PC-9 (cell line): ENCODE measurements at regions not wholly inside any gene's neighbourhood (a gene's known extent, or its start where the extent isn't known, plus 50 kb on each side); places are given as distances from the start of the nearest gene placed in this dataset.

ENCODE experiments used
- BruUV-seq: library from RNA; stranded (reverse); fragments of 400-500 nt; replicated peaks from 2 replicates; lab custom pipeline; 2021; lab: Mats Ljungman, UMichigan
- CTCF ChIA-PET: fragments of 300-600 bp; sonication (Branson Sonifier 250); formaldehyde crosslinking; loops from one replicate; lab custom pipeline; 2022; ENCODE audit warnings: antibody characterized with exemption; lab: Charles Lee
- POLR2A ChIA-PET: fragments of 300-600 bp; sonication (Branson Sonifier 250); formaldehyde crosslinking; loops from one replicate; lab custom pipeline; 2022; ENCODE audit warnings: antibody characterized with exemption; ENCODE audit not compliant: unreplicated experiment; lab: Charles Lee
- DNase-seq, 2 experiments: peaks; one replicate each; pipeline versions ENCODE4 v3.0.0 to v3.0.0-alpha.2; 2015 to 2022; ENCODE audit warnings: mixed read lengths in 1 of 2
- H2AFZ ChIP-seq: fragments of 200-600 bp; sonication (generic); 2 replicates; pipeline ENCODE4 v1.8.1; 2017; ENCODE audit warnings: antibody characterized with exemption
- H3F3A ChIP-seq: fragments of 200-600 bp; sonication (generic); 2 replicates; pipeline ENCODE4 v1.8.1; 2017; ENCODE audit warnings: antibody characterized with exemption, mild to moderate bottlenecking, low read depth; ENCODE audit not compliant: insufficient read depth
- H3K27ac ChIP-seq: fragments of 200-600 bp; sonication (generic); 2 replicates; pipeline ENCODE4 v1.6.1; 2016; ENCODE audit warnings: mixed run types
- H3K27me3 ChIP-seq: fragments of 200-600 bp; sonication (generic); 2 replicates; pipeline ENCODE4 v1.6.1; 2016; ENCODE audit warnings: low read depth, mixed run types; ENCODE audit not compliant: insufficient read depth
- H3K36me3 ChIP-seq: fragments of 200-600 bp; sonication (generic); 2 replicates; pipeline ENCODE4 v1.6.1; 2016; ENCODE audit warnings: low read depth, mixed run types
- H3K4me1 ChIP-seq: fragments of 200-600 bp; sonication (generic); replicated peaks from 2 replicates; pipeline ENCODE4 v1.6.1; 2016; ENCODE audit warnings: mixed run types; ENCODE audit not compliant: insufficient read depth
- H3K4me2 ChIP-seq: fragments of 200-600 bp; sonication (generic); 2 replicates; pipeline ENCODE4 v1.6.1; 2017; ENCODE audit warnings: mixed run types
- H3K4me3 ChIP-seq: fragments of 200-600 bp; sonication (generic); 2 replicates; pipeline ENCODE4 v1.6.1; 2016; ENCODE audit warnings: mixed run types
- H3K79me2 ChIP-seq: fragments of 200-600 bp; sonication (generic); 2 replicates; pipeline ENCODE4 v1.6.1; 2017; ENCODE audit warnings: low read depth, mixed run types
- H3K9me2 ChIP-seq: fragments of 200-600 bp; sonication (generic); 2 replicates; pipeline ENCODE4 v1.8.1; 2017; ENCODE audit warnings: mild to moderate bottlenecking; ENCODE audit not compliant: insufficient read depth
- H3K9me3 ChIP-seq: fragments of 200-600 bp; sonication (generic); 2 replicates; pipeline ENCODE4 v1.8.1; 2016; ENCODE audit warnings: low read depth; ENCODE audit not compliant: insufficient read depth
- H4K20me1 ChIP-seq: fragments of 200-600 bp; sonication (generic); 2 replicates; pipeline ENCODE4 v1.8.1; 2017; ENCODE audit not compliant: insufficient read depth
- EZH2 ChIP-seq: fragments of 200-600 bp; sonication (generic); IDR thresholded peaks from 2 replicates; pipeline ENCODE4 v1.8.0; 2017; ENCODE audit warnings: antibody characterized with exemption, low read depth
- intact Hi-C: fragments of 100-400 bp; cut with micrococcal nuclease; formaldehyde crosslinking; loops from one replicate; pipeline ENCODE4 v1.10.0; 2022; ENCODE audit not compliant: unreplicated experiment
- TF ChIP-seq, protein P1 (sequence below): fragments of 200-600 bp; sonication (generic); conservative IDR thresholded peaks from 2 replicates; pipeline ENCODE4 v1.6.1; 2017; ENCODE audit warnings: mixed run types, antibody characterized with exemption, mild to moderate bottlenecking, moderate library complexity

DNA sequence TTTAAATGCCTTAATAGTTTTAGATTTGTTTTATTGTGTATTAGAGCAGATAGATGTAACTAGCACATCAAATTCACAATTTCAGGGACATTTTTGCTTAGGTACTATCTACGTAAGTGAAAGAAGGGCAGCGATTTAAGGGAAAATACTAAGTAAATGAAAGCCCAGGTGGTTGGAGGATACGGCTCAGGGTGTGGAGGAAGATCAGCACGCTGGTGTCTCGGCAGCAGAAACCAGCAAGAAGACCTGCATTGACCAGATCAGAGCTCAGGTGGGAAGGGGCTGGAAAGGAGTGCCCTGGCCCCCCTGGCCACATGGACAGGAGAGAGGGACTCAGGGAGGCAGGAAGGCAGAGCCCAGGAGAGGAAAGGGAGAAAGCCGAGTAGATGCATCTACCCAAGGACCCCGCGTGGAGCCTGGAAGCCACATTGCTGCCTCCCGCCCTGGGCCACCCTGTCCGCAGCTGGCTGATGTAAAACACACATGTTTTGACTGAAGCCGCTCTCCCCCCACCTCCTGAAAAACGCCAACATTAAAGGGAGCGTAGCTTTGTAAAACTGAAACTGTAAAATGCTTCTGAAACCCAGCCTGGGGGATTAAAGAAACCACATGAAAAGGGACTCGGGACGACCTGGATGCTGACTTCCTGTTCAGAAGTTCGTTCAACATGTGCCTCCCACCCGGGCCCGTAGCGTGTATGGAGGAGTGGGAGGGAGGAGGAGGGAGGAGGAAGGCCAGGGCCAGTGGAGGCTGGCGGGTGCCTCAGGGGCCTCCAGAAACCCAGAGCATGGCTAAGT lies 72.6 kb upstream of the TARDBP start:
- Histone ChIP-seq H3K4me3 (no peak overlapping the region), H3K9me3 (no peaks in the 10 kb centered on the region), H3K4me1 (no peaks in the 10 kb centered on the region), H3F3A (peaks cover 3% of the 10 kb centered on the region; the same call in 1 of the 2 replicates), H3K4me2 (no peak overlapping the region), H3K27ac (no peak overlapping the region), H3K9me2 (no peaks in the 10 kb centered on the region), H3K36me3 (no peaks in the 10 kb centered on the region), H3K79me2 (no peaks in the 10 kb centered on the region), H2AFZ (no peak overlapping the region), H4K20me1 (no peaks in the 10 kb centered on the region), H3K27me3 (no peaks in the 10 kb centered on the region)
- POLR2A ChIA-PET, result no interaction called here
- CTCF ChIA-PET, result no interaction called here
- BruUV-seq, result no TSS peak
- intact Hi-C loops, result loop anchor here (5.0 kb wide), 1 partner anchor 428 kb away; no protein-coding TSS in a partner anchor
- no peak for DNase-seq
- no peak for TF ChIP-seq EZH2
- TF ChIP-seq, protein P1, sequence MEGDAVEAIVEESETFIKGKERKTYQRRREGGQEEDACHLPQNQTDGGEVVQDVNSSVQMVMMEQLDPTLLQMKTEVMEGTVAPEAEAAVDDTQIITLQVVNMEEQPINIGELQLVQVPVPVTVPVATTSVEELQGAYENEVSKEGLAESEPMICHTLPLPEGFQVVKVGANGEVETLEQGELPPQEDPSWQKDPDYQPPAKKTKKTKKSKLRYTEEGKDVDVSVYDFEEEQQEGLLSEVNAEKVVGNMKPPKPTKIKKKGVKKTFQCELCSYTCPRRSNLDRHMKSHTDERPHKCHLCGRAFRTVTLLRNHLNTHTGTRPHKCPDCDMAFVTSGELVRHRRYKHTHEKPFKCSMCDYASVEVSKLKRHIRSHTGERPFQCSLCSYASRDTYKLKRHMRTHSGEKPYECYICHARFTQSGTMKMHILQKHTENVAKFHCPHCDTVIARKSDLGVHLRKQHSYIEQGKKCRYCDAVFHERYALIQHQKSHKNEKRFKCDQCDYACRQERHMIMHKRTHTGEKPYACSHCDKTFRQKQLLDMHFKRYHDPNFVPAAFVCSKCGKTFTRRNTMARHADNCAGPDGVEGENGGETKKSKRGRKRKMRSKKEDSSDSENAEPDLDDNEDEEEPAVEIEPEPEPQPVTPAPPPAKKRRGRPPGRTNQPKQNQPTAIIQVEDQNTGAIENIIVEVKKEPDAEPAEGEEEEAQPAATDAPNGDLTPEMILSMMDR, result no peak

DNA sequence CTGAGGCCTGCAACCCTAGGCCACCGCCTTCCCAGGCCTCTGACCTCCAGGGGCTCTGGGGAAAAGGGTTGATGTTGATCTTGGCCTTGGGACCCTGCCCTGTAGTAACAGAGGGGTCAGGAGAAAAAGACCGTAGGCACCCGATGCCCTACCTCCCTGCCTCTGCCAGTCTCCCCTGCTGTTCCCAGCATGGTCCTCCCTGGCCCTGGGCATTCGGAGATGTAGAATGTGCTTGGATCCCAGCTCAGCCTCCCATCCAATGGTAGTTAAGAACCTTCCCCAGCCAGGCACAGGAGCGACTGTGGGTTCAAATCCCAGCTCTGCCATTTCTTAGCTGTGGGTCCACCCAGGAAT lies 72.0 kb upstream of the TARDBP start:
- no peak overlapping the region for H3K4me3 ChIP-seq
- no peaks in the 10 kb centered on the region for H3K27me3 ChIP-seq
- H3K27ac ChIP-seq, result no peak overlapping the region
- no peak overlapping the region for H2AFZ ChIP-seq
- peaks cover 3% of the 10 kb centered on the region; the same call in 1 of the 2 replicates for H3F3A ChIP-seq
- DNase-seq, result no peak
- H3K4me1 ChIP-seq, result no peaks in the 10 kb centered on the region
- intact Hi-C loops, result loop anchor here (5.0 kb wide), 1 partner anchor 428 kb away; no protein-coding TSS in a partner anchor
- H4K20me1 ChIP-seq, result no peaks in the 10 kb centered on the region
- TF ChIP-seq EZH2, result no peak
- TF ChIP-seq, protein P1, result no peak
- no peaks in the 10 kb centered on the region for H3K36me3 ChIP-seq
- BruUV-seq, result no TSS peak
- no peak overlapping the region for H3K4me2 ChIP-seq
- CTCF ChIA-PET, result no interaction called here
- H3K9me3 ChIP-seq, result no peaks in the 10 kb centered on the region
- no peaks in the 10 kb centered on the region for H3K9me2 ChIP-seq
- H3K79me2 ChIP-seq, result no peaks in the 10 kb centered on the region
- POLR2A ChIA-PET, result no interaction called here

DNA sequence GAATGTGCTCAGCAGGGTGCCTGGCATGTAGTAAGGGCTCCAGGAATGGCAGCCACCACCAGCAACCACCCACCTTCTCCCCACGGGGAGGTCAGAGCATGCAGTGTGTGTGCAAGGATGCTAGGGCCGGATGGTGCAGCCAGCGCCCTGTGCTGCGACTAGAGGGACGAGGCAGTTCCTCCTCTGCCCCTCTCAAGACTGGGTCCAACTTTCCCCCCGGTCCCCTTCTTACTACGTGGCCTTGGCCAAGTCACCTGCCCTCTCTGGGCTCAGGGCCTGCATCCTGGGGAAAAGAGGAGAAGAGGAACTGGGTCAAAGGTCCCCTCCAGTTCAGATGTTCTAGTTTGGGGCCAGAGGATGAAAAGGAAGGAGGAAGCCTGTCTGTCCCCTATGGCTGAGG lies 71.6 kb upstream of the TARDBP start:
- Histone ChIP-seq H3K4me1 (no peaks in the 10 kb centered on the region), H3K4me3 (no peak overlapping the region), H3K36me3 (no peaks in the 10 kb centered on the region), H3K9me2 (no peaks in the 10 kb centered on the region), H2AFZ (no peak overlapping the region), H4K20me1 (no peaks in the 10 kb centered on the region), H3K9me3 (no peaks in the 10 kb centered on the region), H3K4me2 (no peak overlapping the region), H3K27ac (no peak overlapping the region), H3K79me2 (no peaks in the 10 kb centered on the region), H3K27me3 (no peaks in the 10 kb centered on the region), H3F3A (peaks cover 3% of the 10 kb centered on the region; the same call in 1 of the 2 replicates)
- POLR2A ChIA-PET, result no interaction called here
- intact Hi-C loops, result loop anchor here (5.0 kb wide), 1 partner anchor 429 kb away; no protein-coding TSS in a partner anchor
- DNase-seq, result no peak
- CTCF ChIA-PET, result no interaction called here
- no peak for TF ChIP-seq EZH2
- TF ChIP-seq, protein P1, result no peak
- no TSS peak for BruUV-seq
